DND-41 (cell line): ENCODE measurements at regions not wholly inside any gene's neighbourhood (a gene's known extent, or its start where the extent isn't known, plus 50 kb on each side); places are given as distances from the start of the nearest gene placed in this dataset.
"Not testable (repeated sequence)": the region's sequence is repeated elsewhere in the genome, so short reads cannot be mapped to it uniquely, and the experiment has no call there.

Experiments used
- ATAC-seq: fragments of 200-7000 bp; cut with Tn5 transposase; 3 replicates; pipeline ENCODE4 v1.9.1; 2021; ENCODE audit warnings: low read depth; ENCODE audit not compliant: insufficient read depth
- DNase-seq: peaks from one replicate; pipeline ENCODE4 v3.0.0-alpha.2; 2020
- H2AFZ ChIP-seq: 2 replicates; pipeline ENCODE4 v1.6.0; 2012; ENCODE audit warnings: low read depth, low read length
- H3K27ac ChIP-seq: 2 replicates; pipeline ENCODE4 v1.5.1; 2012; ENCODE audit warnings: low read length, inconsistent platforms
- H3K27me3 ChIP-seq: fragments of 200-600 bp; sonication (generic); 2 replicates; pipeline ENCODE4 v1.6.0; 2012; ENCODE audit warnings: low read length, mild to moderate bottlenecking, inconsistent platforms; ENCODE audit not compliant: insufficient read depth, poor library complexity
- H3K36me3 ChIP-seq: 2 replicates; pipeline ENCODE4 v1.5.1; 2012; ENCODE audit warnings: low read length, inconsistent platforms; ENCODE audit not compliant: insufficient read depth
- H3K4me1 ChIP-seq: 2 replicates; pipeline ENCODE4 v1.5.1; 2012; ENCODE audit warnings: mild to moderate bottlenecking, low read length; ENCODE audit not compliant: insufficient read depth
- H3K4me2 ChIP-seq: 2 replicates; pipeline ENCODE4 v1.6.0; 2012; ENCODE audit warnings: mild to moderate bottlenecking, moderate library complexity, low read length, inconsistent platforms; ENCODE audit not compliant: insufficient read depth
- H3K4me3 ChIP-seq, 2 experiments: fragments of 200-600 bp in 1 of 2; shearing (Covaris generic) in 1 of 2; 2 replicates each; pipeline ENCODE4 v1.5.1; 2012 to 2016; ENCODE audit warnings: inconsistent platforms in 2 of 2, low read length in 2 of 2, mild to moderate bottlenecking in 2 of 2, low read depth in 1 of 2, moderate library complexity in 1 of 2
- H3K79me2 ChIP-seq: 2 replicates; pipeline ENCODE4 v1.6.0; 2012; ENCODE audit warnings: low read length, inconsistent platforms; ENCODE audit not compliant: insufficient read depth
- H3K9ac ChIP-seq: 2 replicates; pipeline ENCODE4 v1.6.0; 2012; ENCODE audit warnings: low read depth, mild to moderate bottlenecking, inconsistent platforms, low read length, moderate library complexity
- H3K9me3 ChIP-seq: 2 replicates; pipeline ENCODE4 v1.5.1; 2012; ENCODE audit warnings: low read length, moderate library complexity, mild to moderate bottlenecking, inconsistent platforms; ENCODE audit not compliant: insufficient read depth, severe bottlenecking
- H4K20me1 ChIP-seq: 2 replicates; pipeline ENCODE4 v1.6.0; 2012; ENCODE audit warnings: low read length; ENCODE audit not compliant: insufficient read depth
- CTCF ChIP-seq: IDR thresholded peaks from 2 replicates; pipeline ENCODE4 v1.5.1; 2012; ENCODE audit warnings: borderline replicate concordance, low read length, moderate library complexity, mild to moderate bottlenecking; ENCODE audit not compliant: poor library complexity, severe bottlenecking; ENCODE audit errors: extremely low read depth
- EZH2 ChIP-seq: IDR thresholded peaks from 3 replicates; pipeline ENCODE4 v1.6.1; 2012; ENCODE audit warnings: borderline replicate concordance, low read depth, mild to moderate bottlenecking, moderate library complexity, low read length, inconsistent platforms; ENCODE audit not compliant: severe bottlenecking

DNA sequence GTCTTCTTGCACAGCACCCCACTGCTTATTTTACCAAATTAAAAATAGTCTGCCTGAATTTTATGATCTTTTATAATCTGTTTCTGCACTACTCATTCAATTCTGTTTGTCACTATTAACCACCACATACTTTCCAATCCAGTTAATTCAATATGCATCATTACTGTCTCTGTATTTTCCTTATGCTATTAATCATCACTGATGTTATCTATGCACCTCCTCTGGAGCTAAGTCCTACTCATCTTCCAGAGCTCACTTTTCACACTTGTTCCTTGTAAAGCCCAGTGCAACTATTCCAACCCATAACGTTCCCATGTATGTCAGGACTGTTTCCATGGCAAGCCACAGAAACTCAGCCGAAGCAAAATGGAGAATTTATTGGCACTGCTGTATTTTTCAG is 713.6 kb downstream of the PLCL1 start:
- TF ChIP-seq CTCF (no peak), EZH2 (no peak)
- no peak overlapping the region for H3K9ac ChIP-seq
- no peak overlapping the region for H3K27ac ChIP-seq
- no peaks in the 10 kb centered on the region for H3K27me3 ChIP-seq
- H3K79me2 ChIP-seq: no peaks in the 10 kb centered on the region
- H3K4me2 ChIP-seq: no peak overlapping the region
- no peaks in the 10 kb centered on the region for H3K36me3 ChIP-seq
- DNase-seq: no peak
- H2AFZ ChIP-seq: no peak overlapping the region
- H3K4me1 ChIP-seq: no peaks in the 10 kb centered on the region
- H3K4me3 ChIP-seq: no peak overlapping the region
- no peak for ATAC-seq
- no peaks in the 10 kb centered on the region for H4K20me1 ChIP-seq
- no peaks in the 10 kb centered on the region for H3K9me3 ChIP-seq

DNA sequence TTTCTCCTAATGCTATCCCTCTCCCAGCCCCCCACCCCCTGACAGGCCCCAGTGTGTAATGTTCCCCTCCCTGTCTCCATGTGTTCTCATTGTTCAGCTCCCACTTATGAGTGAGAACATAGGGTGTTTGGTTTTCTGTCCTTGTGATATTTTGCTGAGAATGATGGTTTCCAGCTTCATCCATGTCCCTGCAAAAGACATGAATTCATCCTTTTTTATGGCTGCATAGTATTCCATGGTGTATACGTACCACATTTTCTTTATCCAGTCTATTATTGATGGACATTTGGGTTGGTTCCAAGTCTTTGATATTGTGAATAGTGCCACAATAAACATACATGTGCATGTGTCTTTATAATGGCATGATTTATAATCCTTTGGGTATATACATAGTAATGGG is 704.2 kb downstream of the PLCL1 start:
- ATAC-seq, H3K9me3 ChIP-seq, H3K4me1 ChIP-seq, H3K27ac ChIP-seq, H3K4me2 ChIP-seq, H3K9ac ChIP-seq, H2AFZ ChIP-seq, H3K4me3 ChIP-seq, H3K27me3 ChIP-seq, DNase-seq, H3K79me2 ChIP-seq, H3K36me3 ChIP-seq, H4K20me1 ChIP-seq: not testable (repeated sequence)

DNA sequence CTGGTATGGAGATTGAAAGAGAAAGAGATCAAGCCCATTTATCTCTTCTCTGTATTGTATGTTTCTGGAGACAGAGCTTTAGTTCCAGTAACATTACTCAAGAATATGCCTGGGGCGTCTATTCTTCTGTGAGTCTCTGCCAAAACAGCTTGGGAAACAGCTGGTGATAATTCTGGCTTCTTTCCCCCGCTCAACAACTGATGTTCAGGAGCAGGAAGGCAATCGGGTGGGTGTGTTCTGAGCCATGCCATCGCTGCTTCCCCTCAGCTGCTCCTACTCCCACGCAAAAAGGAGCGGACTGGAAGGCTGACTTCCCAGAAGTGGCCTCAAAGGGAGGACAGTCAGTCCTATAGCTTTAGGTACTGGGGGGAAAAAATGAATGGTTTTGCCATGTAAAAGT is 695.1 kb downstream of the PLCL1 start:
- ATAC-seq: no peak
- Histone ChIP-seq H3K9me3 (no peaks in the 10 kb centered on the region), H3K27me3 (peaks cover 4% of the 10 kb centered on the region), H3K4me2 (no peak overlapping the region), H2AFZ (no peak overlapping the region), H3K79me2 (no peaks in the 10 kb centered on the region), H3K4me1 (no peaks in the 10 kb centered on the region), H3K4me3 (no peak overlapping the region), H4K20me1 (no peaks in the 10 kb centered on the region), H3K9ac (no peak overlapping the region), H3K36me3 (no peaks in the 10 kb centered on the region), H3K27ac (no peak overlapping the region)
- TF ChIP-seq CTCF: no peak
- DNase-seq: no peak

- Histone ChIP-seq H3K4me2 (no peak overlapping the region), H3K9ac (no peak overlapping the region), H3K9me3 (no peaks in the 10 kb centered on the region), H4K20me1 (no peaks in the 10 kb centered on the region), H3K4me1 (no peaks in the 10 kb centered on the region), H3K27me3 (peaks cover 4% of the 10 kb centered on the region), H3K79me2 (no peaks in the 10 kb centered on the region), H3K36me3 (no peaks in the 10 kb centered on the region), H3K27ac (no peak overlapping the region), H2AFZ (no peak overlapping the region), H3K4me3 (no peak overlapping the region)
- TF ChIP-seq EZH2: no peak
- TF ChIP-seq CTCF: no peak
- no peak for ATAC-seq
- DNase-seq: no peak
Observed at GRCh38 chr2:198498516-198498915, 694.1 kb downstream of the PLCL1 start.
